Cardiac muscle cell (in vitro differentiated cells and primary cell): ENCODE measurements at regions not wholly inside any gene's neighbourhood (a gene's known extent, or its start where the extent isn't known, plus 50 kb on each side); places are given as distances from the start of the nearest gene placed in this dataset.
"Not testable (repeated sequence)": the region's sequence is repeated elsewhere in the genome, so short reads cannot be mapped to it uniquely, and the experiment has no call there.

Experiments used
- DNase-seq, 2 donors: peaks; one replicate each; pipeline versions ENCODE4 v3.0.0 to v3.0.0-alpha.2; 2010 to 2017; ENCODE audit warnings: low read depth in 1 of 2, low spot score in 1 of 2
- H3K27ac ChIP-seq: fragments of 200-600 bp; sonication (generic); 2 replicates; pipeline ENCODE4 v1.5.1; 2016
- H3K27me3 ChIP-seq: fragments of 200-600 bp; sonication (generic); 2 replicates; pipeline ENCODE4 v1.6.0; 2016; ENCODE audit warnings: control low read depth
- H3K36me3 ChIP-seq: fragments of 200-600 bp; sonication (generic); 2 replicates; pipeline ENCODE4 v1.5.1; 2016; ENCODE audit warnings: control low read depth
- H3K4me1 ChIP-seq: fragments of 200-600 bp; sonication (generic); 2 replicates; pipeline ENCODE4 v1.8.1; 2017; ENCODE audit warnings: low read depth, mild to moderate bottlenecking, mixed run types
- H3K4me3 ChIP-seq: fragments of 200-600 bp; sonication (generic); 2 replicates; pipeline ENCODE4 v1.5.1; 2016; ENCODE audit warnings: mild to moderate bottlenecking
- H3K9me3 ChIP-seq: fragments of 200-600 bp; sonication (generic); 2 replicates; pipeline ENCODE4 v1.5.1; 2017; ENCODE audit warnings: low read depth, mild to moderate bottlenecking, control low read depth

DNA sequence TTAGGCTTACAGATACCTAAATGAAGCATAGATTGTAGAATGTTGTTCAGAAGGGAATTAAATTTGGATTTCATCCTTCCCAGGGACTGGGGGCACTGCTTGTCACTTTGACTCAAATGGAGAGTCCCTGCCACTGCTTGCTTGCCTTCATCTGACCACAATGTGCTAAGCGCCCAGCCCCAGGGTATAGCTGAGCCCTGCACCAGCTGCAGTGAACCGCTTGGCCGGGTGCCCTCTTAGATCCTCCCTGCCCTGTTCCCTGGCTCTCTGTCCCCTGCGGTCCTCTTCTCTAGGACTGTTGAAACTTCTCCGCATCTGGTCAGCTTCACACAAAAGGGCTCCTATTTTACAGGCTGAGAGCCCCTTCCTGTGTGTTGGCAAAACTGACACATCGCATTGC is 170.9 kb downstream of the BCL2L11 start:
- not testable (repeated sequence) for H3K36me3 ChIP-seq, H3K9me3 ChIP-seq, H3K4me3 ChIP-seq, H3K27ac ChIP-seq, H3K27me3 ChIP-seq, H3K4me1 ChIP-seq, DNase-seq

DNA sequence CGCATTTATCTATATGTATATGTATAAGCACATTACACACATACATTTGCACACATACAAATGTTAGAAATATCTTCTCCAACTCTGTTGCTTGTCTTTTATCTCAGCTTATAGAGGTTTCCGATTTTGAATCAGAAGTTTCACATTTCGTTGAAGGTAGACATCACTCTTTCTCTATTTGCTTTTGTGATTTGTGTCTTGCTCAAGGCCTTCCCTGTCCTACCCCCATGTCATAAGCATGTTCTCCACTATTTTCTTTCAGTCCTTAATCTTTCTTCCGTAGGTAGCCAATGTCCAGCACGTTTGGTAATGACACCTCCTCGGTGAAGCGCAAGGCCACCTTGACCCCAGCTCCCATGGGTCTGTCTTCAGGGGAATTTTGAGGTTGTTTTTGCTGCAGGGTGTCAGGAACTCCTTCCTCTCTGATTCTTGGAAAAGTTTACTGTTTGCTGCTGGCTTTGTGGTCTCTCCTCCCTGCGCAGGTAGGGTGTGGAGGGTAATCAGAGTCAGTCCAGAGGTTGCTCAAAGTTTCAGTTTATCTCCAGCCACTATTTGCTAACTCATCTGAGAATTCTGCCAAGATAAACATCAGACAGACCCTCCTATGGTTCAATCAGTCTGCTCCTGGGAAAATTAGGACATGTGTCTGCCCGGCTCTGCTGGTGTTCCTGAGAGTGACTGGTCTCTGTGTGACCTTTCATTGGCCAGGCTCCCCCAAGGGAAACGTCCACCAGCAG is 171.7 kb downstream of the BCL2L11 start:
- H3K27ac ChIP-seq, H3K9me3 ChIP-seq, DNase-seq, H3K4me3 ChIP-seq, H3K27me3 ChIP-seq, H3K4me1 ChIP-seq, H3K36me3 ChIP-seq: not testable (repeated sequence)

DNA sequence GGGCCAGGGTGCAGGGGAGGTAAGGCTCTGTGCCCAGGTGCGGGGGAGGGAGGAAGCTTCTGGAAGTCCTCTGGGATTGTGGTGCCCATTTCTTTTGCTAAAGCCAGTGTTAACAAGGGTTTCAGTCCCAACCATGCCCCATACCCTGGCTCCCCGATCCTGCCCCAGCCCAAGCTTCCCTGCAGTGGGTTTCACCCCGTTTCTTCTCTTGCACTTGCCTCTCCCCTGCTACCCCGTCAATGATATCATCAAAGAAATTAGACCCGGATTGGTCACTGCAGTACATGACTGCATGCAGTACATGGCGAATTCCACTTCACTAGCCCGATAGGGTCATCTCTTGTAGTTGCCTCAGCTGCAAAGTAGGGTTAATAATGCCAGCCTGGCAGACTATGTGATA is 174.0 kb downstream of the BCL2L11 start:
- not testable (repeated sequence) for H3K27ac ChIP-seq, DNase-seq, H3K4me1 ChIP-seq, H3K27me3 ChIP-seq, H3K36me3 ChIP-seq, H3K4me3 ChIP-seq, H3K9me3 ChIP-seq

DNA sequence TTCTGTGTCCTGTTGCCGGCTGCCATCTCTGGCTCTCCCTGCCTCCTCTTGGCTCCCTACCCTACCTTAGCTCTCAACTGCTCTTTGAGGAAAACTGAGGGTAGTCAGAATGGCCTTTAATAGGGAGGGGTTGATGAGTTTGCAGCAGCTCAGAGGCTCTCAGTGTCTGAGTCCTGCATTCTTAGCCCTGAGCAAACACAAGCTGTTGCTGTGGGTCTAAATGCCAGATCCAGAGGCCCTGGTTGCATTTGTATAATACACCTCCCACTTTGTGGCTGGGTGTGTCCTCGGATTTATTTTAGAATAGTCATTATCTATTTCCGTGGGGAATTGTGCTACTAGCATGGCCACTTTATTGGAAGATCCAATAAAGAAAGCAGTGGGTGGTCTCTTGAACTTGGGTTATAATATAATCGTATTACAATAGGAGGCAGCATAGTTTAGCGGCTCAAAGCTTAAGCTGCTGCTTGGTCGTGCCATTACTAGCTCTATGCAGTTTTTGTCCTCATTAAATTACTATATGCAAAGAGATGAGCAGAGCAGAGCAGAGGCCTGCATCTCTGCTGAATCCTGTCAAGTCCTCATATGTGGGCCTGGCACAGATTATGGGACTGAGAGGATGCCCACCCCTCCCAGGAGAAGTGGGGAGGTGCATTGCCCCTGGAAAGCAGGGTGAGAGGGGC is 175.5 kb downstream of the BCL2L11 start:
- H3K9me3 ChIP-seq, H3K27ac ChIP-seq, DNase-seq, H3K27me3 ChIP-seq, H3K4me1 ChIP-seq, H3K4me3 ChIP-seq, H3K36me3 ChIP-seq: not testable (repeated sequence)

DNA sequence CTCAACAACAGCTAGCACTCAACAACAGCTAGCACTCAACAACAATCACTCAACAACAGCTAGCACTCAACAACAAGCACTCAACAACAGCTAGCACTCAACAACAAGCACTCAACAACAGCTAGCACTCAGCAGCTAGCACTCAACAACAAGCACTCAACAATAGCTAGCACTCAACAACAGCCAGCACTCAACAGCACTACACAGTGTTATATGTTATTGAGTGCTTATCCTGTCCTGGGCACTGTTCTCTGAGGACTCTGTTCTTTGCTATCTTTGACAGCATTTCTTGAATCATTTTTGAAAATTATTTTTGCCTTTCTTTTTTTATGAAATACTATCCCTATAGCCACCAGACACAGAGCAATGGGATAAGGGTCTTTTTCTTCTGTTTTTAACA is 176.4 kb downstream of the BCL2L11 start:
- DNase-seq, H3K36me3 ChIP-seq, H3K4me3 ChIP-seq, H3K27me3 ChIP-seq, H3K4me1 ChIP-seq, H3K27ac ChIP-seq, H3K9me3 ChIP-seq: not testable (repeated sequence)

DNA sequence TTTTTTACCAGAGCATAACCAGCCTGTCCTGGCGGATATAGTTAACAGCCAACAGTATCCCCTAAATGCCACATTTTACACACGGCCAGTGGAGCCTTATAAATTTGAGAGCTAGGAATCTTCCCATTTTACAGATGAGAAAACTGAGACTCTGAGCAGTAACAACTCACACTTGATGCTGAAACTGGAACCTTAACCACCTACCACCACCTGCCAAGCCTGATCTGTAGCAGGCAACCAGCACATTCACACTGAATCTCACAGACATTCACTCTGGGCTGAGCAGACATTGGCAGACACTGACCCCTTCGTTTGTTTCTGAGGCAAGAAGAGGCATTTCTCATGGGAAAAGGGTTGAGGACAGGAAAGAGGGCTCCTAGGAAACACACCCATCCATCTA is 178.2 kb downstream of the BCL2L11 start:
- not testable (repeated sequence) for DNase-seq, H3K27me3 ChIP-seq, H3K9me3 ChIP-seq

DNA sequence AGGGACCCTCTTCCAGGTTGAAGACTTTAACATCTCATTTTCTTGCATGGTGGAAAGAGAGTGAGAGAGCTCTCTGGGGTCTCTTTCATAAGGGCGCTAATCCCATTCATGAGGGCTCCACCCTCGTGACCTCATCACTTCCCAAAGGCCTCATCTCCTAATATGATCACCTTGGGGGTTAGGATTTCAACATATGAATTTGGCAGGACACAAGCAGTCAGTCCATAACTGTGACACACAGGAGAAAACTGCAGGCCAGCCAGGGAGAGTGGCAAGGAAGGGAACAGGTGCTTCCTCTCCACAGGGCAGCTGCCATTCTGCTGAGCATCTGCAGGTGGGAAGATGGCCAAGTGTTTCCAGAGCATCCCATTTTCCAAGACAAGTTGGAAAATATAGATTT is 178.9 kb downstream of the BCL2L11 start:
- H3K4me1 ChIP-seq, H3K27me3 ChIP-seq, H3K9me3 ChIP-seq, H3K27ac ChIP-seq, DNase-seq, H3K36me3 ChIP-seq, H3K4me3 ChIP-seq: not testable (repeated sequence)

More for the DNA sequence above, 178.2 kb downstream of the BCL2L11 start:
- H3K4me3 ChIP-seq, H3K36me3 ChIP-seq, H3K4me1 ChIP-seq, H3K27ac ChIP-seq: not testable (repeated sequence)

DNA sequence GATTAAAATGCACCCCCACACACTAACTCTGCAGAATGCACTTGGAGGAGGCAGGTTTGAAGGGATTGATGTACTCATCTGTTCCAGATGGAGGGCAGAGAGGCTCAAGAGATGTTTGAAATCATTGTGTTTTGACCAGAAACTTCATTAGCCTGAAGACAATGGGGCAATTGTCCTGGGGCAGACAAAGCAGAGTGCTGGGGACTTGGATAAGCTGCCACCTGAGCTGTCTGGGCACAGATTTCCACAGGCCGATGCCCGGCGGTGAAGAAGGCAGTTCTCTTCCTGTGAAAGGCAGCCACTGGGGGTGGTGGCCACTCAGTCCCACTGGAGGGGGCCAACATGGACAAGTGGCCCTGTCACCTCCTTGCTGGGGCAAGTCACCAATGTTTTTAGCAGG is 181.0 kb downstream of the BCL2L11 start:
- not testable (repeated sequence) for H3K36me3 ChIP-seq, H3K9me3 ChIP-seq, H3K4me3 ChIP-seq, H3K27ac ChIP-seq, H3K27me3 ChIP-seq, H3K4me1 ChIP-seq, DNase-seq

DNA sequence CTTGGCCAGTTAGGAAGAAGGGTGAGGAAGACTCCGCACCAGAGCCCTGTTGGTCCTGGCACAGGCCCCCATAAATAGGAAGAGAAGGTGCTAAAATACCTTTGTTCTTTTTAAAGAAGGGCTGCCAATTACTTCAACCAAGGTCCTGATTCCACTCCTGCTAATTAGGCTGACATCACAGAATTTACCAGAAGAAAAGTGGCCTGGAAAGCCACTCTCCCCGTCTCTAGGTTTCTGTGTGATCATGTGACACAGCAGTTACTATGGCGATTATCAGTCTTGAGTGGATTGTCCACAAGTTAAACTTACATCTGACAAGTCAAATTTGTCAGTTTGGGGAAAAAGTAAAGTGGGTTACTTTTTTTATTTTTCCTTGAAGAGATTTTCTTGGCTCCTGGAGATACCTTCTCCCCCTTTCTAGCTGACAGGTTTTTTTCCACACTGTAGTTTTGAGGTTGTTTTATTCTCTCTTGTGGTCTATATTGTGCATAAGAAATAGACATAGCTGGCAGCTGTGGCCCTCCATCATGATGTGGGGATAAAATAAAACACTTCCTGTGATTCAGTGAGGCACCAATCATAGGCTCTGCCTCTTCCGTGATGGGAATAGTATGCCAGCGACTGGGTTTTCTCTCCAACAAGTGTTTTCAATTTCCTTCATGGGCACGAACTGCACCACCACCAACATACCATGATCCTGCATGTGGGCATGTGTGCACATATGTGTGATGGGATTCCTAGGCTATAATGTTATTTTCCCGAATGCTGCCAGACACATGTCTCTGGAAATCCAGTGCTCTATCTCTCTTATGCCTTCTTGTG is 181.9 kb downstream of the BCL2L11 start:
- not testable (repeated sequence) for H3K9me3 ChIP-seq, H3K4me1 ChIP-seq, H3K27ac ChIP-seq, H3K4me3 ChIP-seq, H3K36me3 ChIP-seq, DNase-seq, H3K27me3 ChIP-seq

DNA sequence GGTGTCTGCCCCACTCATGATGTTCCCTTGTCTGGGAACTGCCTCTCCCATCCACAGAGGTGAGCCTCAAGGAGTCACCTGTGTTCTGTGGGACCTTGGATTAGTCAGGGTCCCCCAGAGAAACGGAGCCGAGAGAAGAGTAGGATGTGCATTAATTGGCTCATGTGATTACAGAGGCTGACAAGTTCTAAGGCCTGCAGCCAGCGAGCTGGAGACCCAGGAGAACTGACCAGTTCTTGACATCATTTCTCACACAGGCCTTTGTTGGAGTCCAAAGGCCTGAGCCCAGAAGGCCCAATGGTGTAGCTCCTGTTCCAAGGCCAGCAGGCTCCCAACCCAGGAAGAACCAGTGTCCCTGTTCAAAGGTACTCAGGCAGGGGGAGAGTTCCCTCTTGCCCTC is 186.6 kb downstream of the BCL2L11 start:
- not testable (repeated sequence) for H3K27me3 ChIP-seq, H3K27ac ChIP-seq, DNase-seq, H3K4me1 ChIP-seq, H3K4me3 ChIP-seq, H3K36me3 ChIP-seq, H3K9me3 ChIP-seq

DNA sequence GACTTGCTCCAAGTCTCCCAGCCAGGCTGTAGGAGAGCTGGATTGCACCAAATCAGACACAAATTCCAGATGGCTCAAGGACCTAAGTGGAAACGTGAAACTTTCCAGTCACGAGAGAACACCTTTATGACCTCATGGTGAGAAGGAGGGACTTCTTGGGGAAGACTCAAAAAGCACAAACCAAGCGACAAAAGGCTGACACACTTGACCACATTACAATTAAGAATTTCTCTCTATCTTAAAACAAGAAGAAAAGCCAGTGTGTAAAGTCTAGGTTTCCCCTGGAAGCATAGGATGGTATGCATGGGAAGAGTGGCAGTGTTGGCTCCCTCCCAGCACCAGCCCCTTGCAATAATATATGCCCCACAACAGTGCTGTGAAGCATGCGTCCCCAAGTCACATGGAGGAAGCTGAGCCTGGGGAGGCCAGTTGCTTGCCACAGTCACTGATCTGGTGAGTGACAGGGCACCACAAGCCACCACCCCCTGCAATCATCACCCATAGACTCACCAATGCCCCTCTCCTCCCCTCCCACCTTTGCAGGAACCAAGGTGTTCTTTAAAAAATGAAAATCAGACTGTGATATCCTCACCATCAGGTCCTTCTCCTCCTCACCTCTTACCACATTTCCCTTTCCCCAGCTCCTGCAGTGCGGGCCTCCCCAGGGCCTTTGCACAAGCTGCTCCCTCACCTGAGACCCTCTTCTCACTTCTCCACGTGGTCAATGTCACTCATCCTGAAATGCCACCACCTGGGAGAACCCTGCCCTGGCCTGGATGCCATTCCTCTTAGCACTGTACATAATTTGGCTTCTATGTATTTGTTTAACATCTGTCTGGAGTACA is 188.7 kb downstream of the BCL2L11 start:
- not testable (repeated sequence) for H3K27me3 ChIP-seq, DNase-seq, H3K9me3 ChIP-seq, H3K36me3 ChIP-seq, H3K4me3 ChIP-seq, H3K27ac ChIP-seq, H3K4me1 ChIP-seq

DNA sequence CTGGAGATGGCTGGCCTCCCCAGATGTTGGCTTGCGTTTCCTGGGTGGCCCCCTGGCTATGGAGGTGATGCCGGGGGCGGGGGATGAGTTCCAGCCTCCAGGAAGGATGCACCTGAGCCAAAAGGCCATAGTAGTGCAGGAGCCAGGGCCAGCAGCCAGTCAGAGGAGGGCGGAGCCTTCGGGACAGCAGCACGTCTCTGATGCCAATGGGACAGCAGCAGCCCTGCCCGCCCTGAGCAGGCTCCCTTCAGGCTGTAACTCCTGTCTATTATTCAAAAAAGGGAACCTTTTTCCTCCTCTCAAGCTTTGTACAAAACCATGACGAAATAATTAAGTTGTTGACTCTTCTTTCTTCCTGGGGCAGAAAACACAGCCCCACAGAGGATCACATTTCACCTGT is 189.7 kb downstream of the BCL2L11 start:
- DNase-seq, H3K4me1 ChIP-seq, H3K27ac ChIP-seq, H3K36me3 ChIP-seq, H3K4me3 ChIP-seq, H3K27me3 ChIP-seq, H3K9me3 ChIP-seq: not testable (repeated sequence)

DNA sequence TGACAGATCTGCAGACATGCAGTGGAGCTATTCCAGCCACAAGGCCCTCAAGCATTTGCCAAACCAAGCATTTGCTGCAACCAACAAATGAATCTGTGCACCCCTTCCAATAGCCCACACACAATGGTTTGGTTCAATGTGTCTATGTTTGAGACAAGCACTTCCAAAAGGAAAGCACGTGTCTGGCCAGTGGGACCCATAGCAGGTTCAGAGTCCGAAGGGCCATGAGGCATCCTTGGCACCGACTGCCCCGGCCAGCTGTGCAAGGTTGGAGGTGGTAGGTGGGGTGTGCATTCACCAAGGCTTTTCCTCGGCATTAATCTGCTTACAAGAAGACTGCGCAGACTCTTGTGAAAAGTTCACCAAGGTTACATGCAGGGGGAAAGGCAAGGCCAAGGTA is 190.9 kb downstream of the BCL2L11 start:
- not testable (repeated sequence) for H3K27me3 ChIP-seq, H3K27ac ChIP-seq, H3K36me3 ChIP-seq, H3K4me3 ChIP-seq, DNase-seq, H3K9me3 ChIP-seq, H3K4me1 ChIP-seq
